ENCODE measurements at regions not wholly inside any gene's neighbourhood (a gene's known extent, or its start where the extent isn't known, plus 50 kb on each side); places are given as distances from the start of the nearest gene placed in this dataset.

DNA sequence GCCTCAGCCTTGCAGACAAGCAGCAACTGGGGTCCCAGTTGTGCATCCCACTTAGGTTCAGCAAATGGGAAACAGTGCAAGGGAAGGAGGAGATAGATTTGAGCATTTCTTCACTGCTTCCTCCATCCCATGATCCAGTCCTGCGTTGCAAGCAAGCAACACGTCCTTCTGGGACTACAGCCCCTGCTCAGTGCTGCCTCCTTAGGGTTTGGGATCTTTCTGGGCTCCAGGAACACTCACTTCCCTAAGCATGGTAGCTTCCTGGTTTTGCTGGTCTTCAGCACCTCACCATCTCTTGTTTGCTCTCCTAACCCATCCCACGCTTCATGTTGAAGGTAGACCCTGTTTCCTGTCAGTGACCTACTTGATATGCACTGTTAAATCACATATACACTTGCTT is 444.7 kb downstream of the MED10 start:
- Histone ChIP-seq H3K27me3 (ENCODE audit: insufficient read depth, poor library complexity, severe bottlenecking) (no peaks in the 10 kb centered on the region), H3K4me3 (replicated peaks; ENCODE audit: insufficient read depth, low read length) (no peak overlapping the region), H3K27ac (replicated peaks) (no peak overlapping the region)
- TF ChIP-seq SPI1 (IDR thresholded peaks at IDR 0.05; ENCODE audit: borderline replicate concordance, low read depth), result no peak
- TF ChIP-seq GABPA (IDR thresholded peaks at IDR 0.05; ENCODE audit: low read depth), result no peak
- TF ChIP-seq, protein P1, sequence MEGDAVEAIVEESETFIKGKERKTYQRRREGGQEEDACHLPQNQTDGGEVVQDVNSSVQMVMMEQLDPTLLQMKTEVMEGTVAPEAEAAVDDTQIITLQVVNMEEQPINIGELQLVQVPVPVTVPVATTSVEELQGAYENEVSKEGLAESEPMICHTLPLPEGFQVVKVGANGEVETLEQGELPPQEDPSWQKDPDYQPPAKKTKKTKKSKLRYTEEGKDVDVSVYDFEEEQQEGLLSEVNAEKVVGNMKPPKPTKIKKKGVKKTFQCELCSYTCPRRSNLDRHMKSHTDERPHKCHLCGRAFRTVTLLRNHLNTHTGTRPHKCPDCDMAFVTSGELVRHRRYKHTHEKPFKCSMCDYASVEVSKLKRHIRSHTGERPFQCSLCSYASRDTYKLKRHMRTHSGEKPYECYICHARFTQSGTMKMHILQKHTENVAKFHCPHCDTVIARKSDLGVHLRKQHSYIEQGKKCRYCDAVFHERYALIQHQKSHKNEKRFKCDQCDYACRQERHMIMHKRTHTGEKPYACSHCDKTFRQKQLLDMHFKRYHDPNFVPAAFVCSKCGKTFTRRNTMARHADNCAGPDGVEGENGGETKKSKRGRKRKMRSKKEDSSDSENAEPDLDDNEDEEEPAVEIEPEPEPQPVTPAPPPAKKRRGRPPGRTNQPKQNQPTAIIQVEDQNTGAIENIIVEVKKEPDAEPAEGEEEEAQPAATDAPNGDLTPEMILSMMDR (IDR thresholded peaks at IDR 0.05; ENCODE audit: insufficient read depth, low read length), result no peak
- TF ChIP-seq, protein P2, sequence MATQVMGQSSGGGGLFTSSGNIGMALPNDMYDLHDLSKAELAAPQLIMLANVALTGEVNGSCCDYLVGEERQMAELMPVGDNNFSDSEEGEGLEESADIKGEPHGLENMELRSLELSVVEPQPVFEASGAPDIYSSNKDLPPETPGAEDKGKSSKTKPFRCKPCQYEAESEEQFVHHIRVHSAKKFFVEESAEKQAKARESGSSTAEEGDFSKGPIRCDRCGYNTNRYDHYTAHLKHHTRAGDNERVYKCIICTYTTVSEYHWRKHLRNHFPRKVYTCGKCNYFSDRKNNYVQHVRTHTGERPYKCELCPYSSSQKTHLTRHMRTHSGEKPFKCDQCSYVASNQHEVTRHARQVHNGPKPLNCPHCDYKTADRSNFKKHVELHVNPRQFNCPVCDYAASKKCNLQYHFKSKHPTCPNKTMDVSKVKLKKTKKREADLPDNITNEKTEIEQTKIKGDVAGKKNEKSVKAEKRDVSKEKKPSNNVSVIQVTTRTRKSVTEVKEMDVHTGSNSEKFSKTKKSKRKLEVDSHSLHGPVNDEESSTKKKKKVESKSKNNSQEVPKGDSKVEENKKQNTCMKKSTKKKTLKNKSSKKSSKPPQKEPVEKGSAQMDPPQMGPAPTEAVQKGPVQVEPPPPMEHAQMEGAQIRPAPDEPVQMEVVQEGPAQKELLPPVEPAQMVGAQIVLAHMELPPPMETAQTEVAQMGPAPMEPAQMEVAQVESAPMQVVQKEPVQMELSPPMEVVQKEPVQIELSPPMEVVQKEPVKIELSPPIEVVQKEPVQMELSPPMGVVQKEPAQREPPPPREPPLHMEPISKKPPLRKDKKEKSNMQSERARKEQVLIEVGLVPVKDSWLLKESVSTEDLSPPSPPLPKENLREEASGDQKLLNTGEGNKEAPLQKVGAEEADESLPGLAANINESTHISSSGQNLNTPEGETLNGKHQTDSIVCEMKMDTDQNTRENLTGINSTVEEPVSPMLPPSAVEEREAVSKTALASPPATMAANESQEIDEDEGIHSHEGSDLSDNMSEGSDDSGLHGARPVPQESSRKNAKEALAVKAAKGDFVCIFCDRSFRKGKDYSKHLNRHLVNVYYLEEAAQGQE (IDR thresholded peaks at IDR 0.05; ENCODE audit: insufficient replicate concordance, low read depth), result no peak
- no peak for TF ChIP-seq POLR2AphosphoS5 (IDR thresholded peaks at IDR 0.05; ENCODE audit: low read depth)
- no peak for DNase-seq (ENCODE audit: low read depth in 1 of 2, low spot score in 1 of 2)

DNA sequence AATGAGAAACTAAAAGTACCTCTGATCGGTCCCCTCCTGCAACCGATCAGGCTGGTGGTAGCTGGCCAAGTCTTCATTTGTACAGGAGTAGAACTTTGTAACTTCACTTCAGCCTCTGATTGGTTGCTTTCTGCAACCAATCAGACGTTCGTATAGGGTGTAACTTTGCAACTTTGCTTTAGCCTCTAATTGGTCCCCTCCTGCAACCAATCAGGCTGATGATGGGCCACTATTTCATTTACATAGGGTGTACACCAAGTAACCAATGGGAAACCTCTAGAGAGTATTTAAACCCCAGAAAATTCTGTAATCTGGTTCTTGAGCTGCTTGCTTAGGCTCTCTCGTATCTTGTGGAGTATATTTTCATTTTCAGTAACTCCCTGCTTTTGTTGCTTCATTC is 445.5 kb downstream of the MED10 start:
- Histone ChIP-seq H3K4me3 (replicated peaks; ENCODE audit: insufficient read depth, low read length) (no peak overlapping the region), H3K27me3 (ENCODE audit: insufficient read depth, poor library complexity, severe bottlenecking) (no peaks in the 10 kb centered on the region), H3K27ac (replicated peaks) (no peak overlapping the region)
- TF ChIP-seq POLR2AphosphoS5 (IDR thresholded peaks at IDR 0.05; ENCODE audit: low read depth) (no peak), GABPA (IDR thresholded peaks at IDR 0.05; ENCODE audit: low read depth) (no peak), SPI1 (IDR thresholded peaks at IDR 0.05; ENCODE audit: borderline replicate concordance, low read depth) (no peak)
- TF ChIP-seq, protein P1 (IDR thresholded peaks at IDR 0.05; ENCODE audit: insufficient read depth, low read length), result no peak
- TF ChIP-seq, protein P2 (IDR thresholded peaks at IDR 0.05; ENCODE audit: insufficient replicate concordance, low read depth), result no peak
- DNase-seq (ENCODE audit: low read depth in 1 of 2, low spot score in 1 of 2), result no peak

DNA sequence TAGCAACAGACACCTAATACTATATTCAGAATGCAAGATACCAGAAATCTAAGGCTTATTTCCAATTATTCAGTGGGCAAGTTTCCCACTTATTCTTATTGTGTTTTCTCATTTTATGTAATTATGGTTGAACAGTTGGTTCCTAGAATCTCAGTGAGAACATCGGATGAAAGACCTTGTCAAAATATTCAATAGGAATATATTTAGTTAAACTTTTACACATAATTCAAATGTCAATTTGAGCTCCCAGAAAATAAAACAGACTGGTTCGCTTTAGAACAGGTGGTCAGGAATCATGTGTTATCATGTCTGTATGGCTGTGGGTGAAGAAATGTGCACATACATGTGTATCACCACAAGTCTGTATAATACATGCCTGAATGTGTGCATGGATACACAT is 447.8 kb downstream of the MED10 start:
- no peak for DNase-seq (ENCODE audit: low read depth in 1 of 2, low spot score in 1 of 2)
- no peak overlapping the region for H3K4me3 ChIP-seq (replicated peaks; ENCODE audit: insufficient read depth, low read length)
- H3K27ac ChIP-seq (replicated peaks), result no peak overlapping the region
- TF ChIP-seq SPI1 (IDR thresholded peaks at IDR 0.05; ENCODE audit: borderline replicate concordance, low read depth) (no peak), POLR2AphosphoS5 (IDR thresholded peaks at IDR 0.05; ENCODE audit: low read depth) (no peak), GABPA (IDR thresholded peaks at IDR 0.05; ENCODE audit: low read depth) (no peak)
- TF ChIP-seq, protein P2 (IDR thresholded peaks at IDR 0.05; ENCODE audit: insufficient replicate concordance, low read depth), result no peak
- TF ChIP-seq, protein P1 (IDR thresholded peaks at IDR 0.05; ENCODE audit: insufficient read depth, low read length), result no peak
- H3K27me3 ChIP-seq (ENCODE audit: insufficient read depth, poor library complexity, severe bottlenecking), result no peaks in the 10 kb centered on the region

Measured in HL-60 (cell line).